ENCODE measurements at regions not wholly inside any gene's neighbourhood (a gene's known extent, or its start where the extent isn't known, plus 50 kb on each side); places are given as distances from the start of the nearest gene placed in this dataset.

DNA sequence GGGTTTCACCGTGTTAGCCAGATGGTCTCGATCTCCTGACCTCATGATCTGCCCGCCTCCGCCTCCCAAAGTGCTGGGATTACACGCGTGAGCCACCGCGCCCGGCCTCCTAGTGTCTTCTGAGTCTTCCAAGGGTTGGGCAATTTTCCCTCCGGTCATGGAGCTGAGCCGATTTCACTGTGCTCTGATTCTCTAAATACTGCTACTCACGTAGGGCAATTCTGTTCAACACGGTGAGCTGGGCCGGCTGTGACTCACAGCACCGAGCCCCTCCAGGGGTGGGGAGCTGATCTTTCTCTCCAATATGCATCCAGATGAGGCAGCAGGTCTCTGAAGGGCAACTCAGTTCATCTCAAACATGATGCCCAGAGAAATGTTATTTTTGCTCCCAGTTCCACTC, 71.6 kb upstream of the CD93 start:
- TF ChIP-seq, protein P1, sequence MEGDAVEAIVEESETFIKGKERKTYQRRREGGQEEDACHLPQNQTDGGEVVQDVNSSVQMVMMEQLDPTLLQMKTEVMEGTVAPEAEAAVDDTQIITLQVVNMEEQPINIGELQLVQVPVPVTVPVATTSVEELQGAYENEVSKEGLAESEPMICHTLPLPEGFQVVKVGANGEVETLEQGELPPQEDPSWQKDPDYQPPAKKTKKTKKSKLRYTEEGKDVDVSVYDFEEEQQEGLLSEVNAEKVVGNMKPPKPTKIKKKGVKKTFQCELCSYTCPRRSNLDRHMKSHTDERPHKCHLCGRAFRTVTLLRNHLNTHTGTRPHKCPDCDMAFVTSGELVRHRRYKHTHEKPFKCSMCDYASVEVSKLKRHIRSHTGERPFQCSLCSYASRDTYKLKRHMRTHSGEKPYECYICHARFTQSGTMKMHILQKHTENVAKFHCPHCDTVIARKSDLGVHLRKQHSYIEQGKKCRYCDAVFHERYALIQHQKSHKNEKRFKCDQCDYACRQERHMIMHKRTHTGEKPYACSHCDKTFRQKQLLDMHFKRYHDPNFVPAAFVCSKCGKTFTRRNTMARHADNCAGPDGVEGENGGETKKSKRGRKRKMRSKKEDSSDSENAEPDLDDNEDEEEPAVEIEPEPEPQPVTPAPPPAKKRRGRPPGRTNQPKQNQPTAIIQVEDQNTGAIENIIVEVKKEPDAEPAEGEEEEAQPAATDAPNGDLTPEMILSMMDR (IDR thresholded peaks at IDR 0.05; ENCODE audit: control insufficient read depth, extremely low read depth, insufficient read depth), result no peak
- DNase-seq (ENCODE audit: low read depth), result no peak
- no peak overlapping the region for H3K4me3 ChIP-seq (ENCODE audit: low read depth, low read length)

DNA sequence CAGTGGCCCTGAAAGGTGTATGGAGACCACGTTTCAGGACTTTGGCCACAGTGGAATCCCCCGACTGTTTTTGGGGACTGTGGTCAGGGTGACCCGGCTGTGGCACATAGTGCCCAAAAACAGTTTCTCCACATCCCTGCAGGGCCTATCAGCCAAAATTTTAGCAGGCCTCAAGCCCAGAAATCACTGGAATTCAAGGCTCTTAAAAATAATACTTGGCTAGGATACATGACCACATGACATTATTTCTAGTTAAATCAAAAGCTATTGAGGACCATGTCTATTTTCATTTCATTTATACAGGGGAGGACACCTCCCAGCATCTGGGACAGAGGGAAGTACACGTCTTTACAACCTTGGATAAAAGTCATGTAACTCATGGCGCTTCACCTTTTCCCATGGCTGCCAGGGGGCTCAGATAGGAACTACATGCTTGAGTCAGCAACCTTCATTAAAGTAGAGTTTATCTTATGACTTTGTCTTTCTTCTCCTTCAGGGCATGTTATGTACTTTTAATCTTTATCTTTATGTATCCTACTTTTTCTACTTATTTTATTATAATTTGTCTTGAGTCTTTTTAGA, 70.8 kb upstream of the CD93 start:
- TF ChIP-seq, protein P1 (IDR thresholded peaks at IDR 0.05; ENCODE audit: control insufficient read depth, extremely low read depth, insufficient read depth), result no peak
- H3K4me3 ChIP-seq (ENCODE audit: low read depth, low read length), result no peak overlapping the region
- no peak for DNase-seq (ENCODE audit: low read depth)

GRCh38 chr20:23156170-23156841, 70.2 kb upstream of the CD93 start:
- DNase-seq (ENCODE audit: low read depth), result no peak
- H3K4me3 ChIP-seq (ENCODE audit: low read depth, low read length), result no peak overlapping the region
- TF ChIP-seq, protein P1 (IDR thresholded peaks at IDR 0.05; ENCODE audit: control insufficient read depth, extremely low read depth, insufficient read depth), result no peak

DNA sequence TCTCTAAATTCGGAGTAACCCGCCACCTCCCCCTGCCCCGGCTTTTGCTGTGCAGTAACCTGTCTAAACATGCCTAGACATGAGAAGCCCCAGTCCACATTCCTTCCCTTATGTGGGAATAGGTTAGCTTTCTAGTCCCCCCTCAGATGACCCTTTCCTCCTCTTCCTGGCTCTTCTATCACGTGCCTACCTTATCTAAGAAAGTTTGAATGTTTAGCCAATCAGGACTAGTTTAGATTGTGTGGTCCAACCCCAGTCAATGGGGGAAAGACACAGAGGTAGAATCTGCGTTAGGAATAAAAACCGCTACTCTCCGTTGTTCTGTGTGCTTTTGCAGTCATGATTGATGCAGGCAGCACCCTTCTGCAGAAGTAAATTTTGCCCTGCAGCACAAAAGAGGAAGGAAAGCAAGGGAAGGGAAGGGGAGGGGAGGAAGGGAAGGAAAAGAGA, 69.0 kb upstream of the CD93 start:
- no peak for DNase-seq (ENCODE audit: low read depth)
- TF ChIP-seq, protein P1 (IDR thresholded peaks at IDR 0.05; ENCODE audit: control insufficient read depth, extremely low read depth, insufficient read depth), result no peak
- H3K4me3 ChIP-seq (ENCODE audit: low read depth, low read length), result no peak overlapping the region

DNA sequence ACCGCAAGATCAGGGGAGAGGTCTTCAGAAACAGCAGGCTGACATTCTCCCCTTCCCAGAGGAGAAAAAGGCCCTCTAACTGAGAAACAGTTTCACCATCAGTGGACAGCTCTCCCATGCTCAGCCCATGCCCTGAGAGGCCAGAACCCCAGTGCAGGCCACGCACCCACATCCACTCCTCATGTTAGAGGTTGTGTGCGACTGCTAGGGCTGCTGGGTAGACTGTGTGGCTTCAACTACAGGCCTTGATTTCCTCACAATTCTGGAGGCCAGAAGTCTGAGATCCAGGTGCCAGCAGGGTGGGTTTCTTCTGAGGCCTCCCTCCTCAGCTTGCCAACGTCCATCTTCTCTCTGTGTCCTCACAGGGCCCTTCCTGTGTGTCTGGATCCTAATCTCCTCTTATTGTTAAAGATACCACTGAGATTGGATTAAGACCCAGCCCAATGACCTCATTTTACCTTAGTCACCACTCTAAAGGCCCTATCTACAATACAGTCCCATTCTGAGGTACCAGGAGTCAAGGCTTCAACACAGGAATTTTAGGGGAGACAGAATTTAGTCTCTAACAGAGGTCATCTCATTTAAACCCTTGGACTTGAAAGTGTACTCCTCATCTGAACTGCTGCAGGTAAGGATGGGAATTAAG, 67.7 kb upstream of the CD93 start:
- no peak overlapping the region for H3K4me3 ChIP-seq (ENCODE audit: low read depth, low read length)
- DNase-seq (ENCODE audit: low read depth), result no peak
- TF ChIP-seq, protein P1 (IDR thresholded peaks at IDR 0.05; ENCODE audit: control insufficient read depth, extremely low read depth, insufficient read depth), result no peak

GRCh38 chr20:23152902-23153301, 66.8 kb upstream of the CD93 start:
- TF ChIP-seq, protein P1 (IDR thresholded peaks at IDR 0.05; ENCODE audit: control insufficient read depth, extremely low read depth, insufficient read depth), result no peak
- no peak for DNase-seq (ENCODE audit: low read depth)
- H3K4me3 ChIP-seq (ENCODE audit: low read depth, low read length), result no peak overlapping the region

Data from LNCaP clone FGC (cell line).